ENCODE measurements at regions not wholly inside any gene's neighbourhood (a gene's known extent, or its start where the extent isn't known, plus 50 kb on each side); places are given as distances from the start of the nearest gene placed in this dataset.

GRCh38 chr7:10221084-10221483 is 752.6 kb upstream of the PHF14 start:
- TF ChIP-seq, protein P1, sequence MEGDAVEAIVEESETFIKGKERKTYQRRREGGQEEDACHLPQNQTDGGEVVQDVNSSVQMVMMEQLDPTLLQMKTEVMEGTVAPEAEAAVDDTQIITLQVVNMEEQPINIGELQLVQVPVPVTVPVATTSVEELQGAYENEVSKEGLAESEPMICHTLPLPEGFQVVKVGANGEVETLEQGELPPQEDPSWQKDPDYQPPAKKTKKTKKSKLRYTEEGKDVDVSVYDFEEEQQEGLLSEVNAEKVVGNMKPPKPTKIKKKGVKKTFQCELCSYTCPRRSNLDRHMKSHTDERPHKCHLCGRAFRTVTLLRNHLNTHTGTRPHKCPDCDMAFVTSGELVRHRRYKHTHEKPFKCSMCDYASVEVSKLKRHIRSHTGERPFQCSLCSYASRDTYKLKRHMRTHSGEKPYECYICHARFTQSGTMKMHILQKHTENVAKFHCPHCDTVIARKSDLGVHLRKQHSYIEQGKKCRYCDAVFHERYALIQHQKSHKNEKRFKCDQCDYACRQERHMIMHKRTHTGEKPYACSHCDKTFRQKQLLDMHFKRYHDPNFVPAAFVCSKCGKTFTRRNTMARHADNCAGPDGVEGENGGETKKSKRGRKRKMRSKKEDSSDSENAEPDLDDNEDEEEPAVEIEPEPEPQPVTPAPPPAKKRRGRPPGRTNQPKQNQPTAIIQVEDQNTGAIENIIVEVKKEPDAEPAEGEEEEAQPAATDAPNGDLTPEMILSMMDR (IDR thresholded peaks at IDR 0.05; ENCODE audit: low read length): no peak
- TF ChIP-seq EZH2 (optimal IDR thresholded peaks at IDR 0.05; ENCODE audit: low read depth, low read length): no peak

Measured in MM.1S (cell line).